ENCODE measurements at regions not wholly inside any gene's neighbourhood (a gene's known extent, or its start where the extent isn't known, plus 50 kb on each side); places are given as distances from the start of the nearest gene placed in this dataset.
"Not testable (repeated sequence)": the region's sequence is repeated elsewhere in the genome, so short reads cannot be mapped to it uniquely, and the experiment has no call there.

GRCh38 chr5:101346906-101347305, 443.8 kb upstream of the ST8SIA4 start:
- DNase-seq (ENCODE audit: low spot score) = no peak

DNA sequence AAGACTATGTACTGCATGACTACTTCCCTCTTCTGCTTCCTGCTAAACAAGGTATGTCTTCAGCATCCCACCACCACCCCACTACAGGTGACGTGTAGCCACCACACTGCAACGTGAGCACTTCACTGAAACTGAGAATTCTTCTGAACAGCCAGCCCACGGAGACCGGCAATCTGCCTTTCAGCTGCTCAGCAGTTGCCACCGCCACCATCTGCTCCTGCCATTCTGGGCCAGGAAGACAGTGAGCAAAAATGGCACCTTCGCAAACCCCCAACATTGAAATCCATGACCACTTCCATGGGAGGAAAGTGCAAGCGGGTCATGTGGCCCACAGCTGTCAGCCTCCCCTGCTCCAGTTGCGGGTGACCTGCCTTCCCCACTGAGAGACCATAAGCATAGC, 443.4 kb upstream of the ST8SIA4 start:
- no peak for DNase-seq (ENCODE audit: low spot score)

DNA sequence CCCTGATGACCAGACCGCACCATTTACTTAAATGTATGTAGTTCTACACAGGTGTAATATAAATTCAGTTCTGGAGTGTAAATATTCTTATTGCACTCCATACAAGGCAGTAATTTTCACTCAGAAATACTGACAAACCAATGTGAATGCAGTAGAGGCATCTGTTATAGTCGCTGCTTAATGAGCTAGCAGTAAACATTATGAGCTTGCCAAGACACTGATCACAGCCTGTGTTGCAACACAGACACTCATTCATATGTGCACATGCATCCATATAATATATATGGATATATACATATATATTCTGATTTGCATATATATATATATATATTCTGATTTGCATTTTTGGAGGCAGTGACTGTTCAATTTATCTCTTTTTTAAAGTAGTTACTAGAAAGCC, 435.1 kb upstream of the ST8SIA4 start:
- DNase-seq (ENCODE audit: low spot score) = no peak

- DNase-seq (ENCODE audit: low spot score) = no peak
Measured at GRCh38 chr5:101327816-101328215, 424.7 kb upstream of the ST8SIA4 start.

DNA sequence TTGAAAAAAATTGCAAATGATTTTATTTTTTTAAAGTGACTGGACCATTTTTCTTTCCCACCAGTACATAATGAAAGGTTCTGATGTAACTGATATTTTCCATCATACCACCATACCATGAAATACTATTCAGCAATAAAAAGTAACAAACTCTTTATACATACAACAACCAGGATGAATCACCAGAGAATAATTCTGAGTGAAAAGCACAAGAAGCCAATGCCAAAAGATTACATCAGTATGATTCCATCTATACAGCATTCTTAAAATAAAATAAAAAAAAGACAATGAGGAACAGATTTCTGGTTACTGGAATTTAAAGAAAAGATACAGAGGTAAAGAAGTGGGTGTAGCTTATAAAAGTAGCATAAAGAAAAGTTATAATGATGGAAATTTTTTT, 423.7 kb upstream of the ST8SIA4 start:
- no peak for DNase-seq (ENCODE audit: low spot score)

GRCh38 chr5:101316401-101316800, 413.3 kb upstream of the ST8SIA4 start:
- DNase-seq (ENCODE audit: low spot score) = not testable (repeated sequence)

DNA sequence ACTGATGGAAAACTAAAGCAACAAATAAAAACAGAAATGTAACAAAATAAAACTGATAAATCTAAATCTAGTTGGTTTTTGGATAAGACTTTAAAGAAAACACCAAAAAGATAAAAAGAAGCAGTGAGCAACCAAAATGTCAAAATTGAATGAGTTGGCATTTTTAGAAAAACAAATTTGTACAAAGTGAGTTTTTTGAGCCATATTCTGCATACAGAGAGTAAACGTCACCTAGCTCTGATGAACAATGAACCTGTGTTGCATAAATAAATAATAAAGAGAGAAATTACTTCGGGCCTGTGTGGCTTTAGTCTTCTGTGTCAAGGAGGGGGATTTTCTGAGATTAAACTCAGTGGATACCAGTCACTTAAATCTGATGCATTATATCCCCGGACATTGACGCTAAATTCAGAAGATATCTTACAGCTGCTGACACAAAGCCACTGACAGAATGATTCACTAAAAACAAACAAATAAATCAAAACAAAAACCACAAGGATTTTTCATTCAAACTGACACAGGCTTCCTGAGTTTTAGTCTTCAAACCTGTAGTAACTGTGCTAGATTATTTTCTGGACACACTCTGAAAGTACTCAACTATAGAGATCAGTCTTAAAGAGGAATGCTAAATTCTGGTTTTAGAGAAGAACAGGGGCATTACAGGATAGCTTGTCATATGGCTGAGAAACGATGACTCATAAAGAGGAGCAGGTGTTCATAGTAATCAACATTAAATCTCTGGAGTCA, 403.5 kb upstream of the ST8SIA4 start:
- no peak for DNase-seq (ENCODE audit: low spot score)

DNA sequence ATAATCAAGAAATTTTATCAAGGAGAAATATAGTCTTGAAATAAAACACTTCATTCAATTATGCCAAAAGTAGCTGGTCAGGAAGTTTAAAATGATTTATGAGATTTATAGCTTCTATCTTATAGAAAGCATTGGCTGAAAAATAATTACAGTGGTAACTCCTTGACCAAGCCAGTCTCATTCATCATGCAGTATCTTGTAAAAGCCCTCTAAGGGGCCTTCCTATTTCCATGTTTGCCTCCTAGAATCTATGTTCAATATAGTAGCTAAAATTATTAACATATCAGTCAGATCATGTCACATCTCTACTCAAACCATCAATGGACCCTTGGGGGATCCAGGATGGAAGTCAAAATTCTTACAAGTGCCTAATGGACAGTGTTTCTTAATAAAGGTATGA, 393.4 kb upstream of the ST8SIA4 start:
- DNase-seq (ENCODE audit: low spot score) = no peak

GRCh38 chr5:101292199-101292598, 389.1 kb upstream of the ST8SIA4 start:
- no peak for DNase-seq (ENCODE audit: low spot score)

- DNase-seq (ENCODE audit: low spot score) = not testable (repeated sequence)
Measured at GRCh38 chr5:101290761-101291160, 387.7 kb upstream of the ST8SIA4 start.

DNA sequence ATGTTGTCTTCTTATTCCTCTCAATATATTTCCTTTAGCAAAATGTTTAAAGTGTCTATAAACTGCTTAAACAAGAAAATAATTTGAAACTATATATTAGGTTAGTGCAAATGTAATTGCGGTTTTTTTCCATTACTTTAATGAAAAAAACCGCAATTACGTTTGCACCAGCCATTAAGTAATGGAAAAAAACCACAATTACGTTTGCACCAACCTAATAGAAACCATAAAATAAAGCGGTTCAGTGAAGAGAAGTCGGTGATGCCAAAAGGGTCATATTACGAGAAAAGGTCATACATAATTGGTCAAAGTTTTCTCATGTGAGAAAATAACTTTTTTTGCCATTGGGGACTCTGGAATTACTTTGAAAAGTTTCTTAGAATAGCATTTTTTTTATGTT, 385.6 kb upstream of the ST8SIA4 start:
- no peak for DNase-seq (ENCODE audit: low spot score)

DNA sequence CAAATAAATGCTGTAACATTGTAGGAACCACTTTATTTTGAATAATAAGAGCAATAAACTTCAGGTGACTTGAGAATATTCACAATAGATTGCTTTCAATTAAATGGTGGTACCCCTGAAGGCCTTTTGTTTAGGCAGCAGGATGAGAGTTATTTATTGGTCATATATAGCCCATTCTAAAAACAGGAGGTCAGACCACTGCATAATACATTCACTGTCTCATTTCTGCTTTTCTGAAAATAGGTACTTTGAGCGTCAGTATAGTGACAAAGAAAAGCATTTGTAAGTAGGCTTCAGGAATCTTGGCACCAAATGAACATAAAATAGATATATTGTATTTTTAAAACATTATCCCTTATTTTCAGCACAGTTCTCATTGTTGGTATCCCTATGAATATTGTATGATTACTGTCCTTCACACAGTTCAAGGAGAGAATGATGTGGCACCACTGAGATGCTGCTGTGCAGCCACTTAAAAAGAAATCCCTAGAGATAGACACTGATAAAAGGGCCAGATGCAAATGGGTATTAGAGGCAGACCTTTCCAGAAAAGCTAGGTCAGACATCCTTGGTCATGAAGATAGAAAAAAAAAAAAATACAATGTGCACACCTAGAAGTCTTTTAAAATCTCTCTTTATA, 381.8 kb upstream of the ST8SIA4 start:
- no peak for DNase-seq (ENCODE audit: low spot score)

GRCh38 chr5:101283938-101284337, 380.9 kb upstream of the ST8SIA4 start:
- not testable (repeated sequence) for DNase-seq (ENCODE audit: low spot score)

- no peak for DNase-seq (ENCODE audit: low spot score)
Measured at GRCh38 chr5:101278917-101279316, 375.8 kb upstream of the ST8SIA4 start.

GRCh38 chr5:101278011-101278687, 375.1 kb upstream of the ST8SIA4 start:
- no peak for DNase-seq (ENCODE audit: low spot score)

GRCh38 chr5:101271945-101272344, 368.9 kb upstream of the ST8SIA4 start:
- DNase-seq (ENCODE audit: low spot score) = no peak

DNA sequence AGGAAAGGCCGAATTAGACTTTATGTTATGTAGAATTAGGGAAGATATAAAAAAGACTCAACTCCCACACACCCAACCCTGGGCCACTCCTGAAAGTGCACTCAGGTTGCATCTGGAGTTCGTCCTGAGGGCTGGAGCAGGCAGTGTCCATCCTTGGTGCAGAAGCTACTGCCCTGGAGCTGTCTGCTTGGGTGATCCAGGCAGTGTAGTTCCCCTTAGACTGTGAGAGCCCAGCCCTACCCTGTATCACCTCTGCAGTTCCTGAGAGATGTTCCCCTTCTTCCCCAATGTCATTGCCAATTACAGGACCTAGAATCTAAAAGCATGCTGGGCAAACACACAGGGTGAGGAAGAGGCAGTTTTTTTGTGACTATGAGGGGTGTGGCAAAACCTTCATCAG, 368.3 kb upstream of the ST8SIA4 start:
- no peak for DNase-seq (ENCODE audit: low spot score)

DNA sequence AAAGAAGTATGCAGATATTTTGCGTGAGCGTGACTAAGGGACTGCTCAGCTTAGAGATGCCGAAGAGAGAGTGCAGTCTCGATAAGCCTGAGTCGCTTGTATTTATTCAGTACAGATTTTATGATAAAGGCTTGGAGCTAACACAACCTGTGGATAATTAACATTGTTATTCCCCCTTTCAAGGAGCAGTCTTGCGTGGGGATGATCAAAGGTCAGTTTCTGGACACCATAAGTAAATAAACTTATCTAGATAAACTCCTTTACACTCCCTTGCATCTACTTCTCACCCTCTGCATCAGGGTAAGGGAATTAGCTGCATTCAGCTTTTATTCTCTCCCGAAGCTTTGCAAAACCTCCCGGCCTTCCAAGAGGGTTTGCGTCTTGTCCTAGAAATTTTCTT, 357.8 kb upstream of the ST8SIA4 start:
- no peak for DNase-seq (ENCODE audit: low spot score)

DNA sequence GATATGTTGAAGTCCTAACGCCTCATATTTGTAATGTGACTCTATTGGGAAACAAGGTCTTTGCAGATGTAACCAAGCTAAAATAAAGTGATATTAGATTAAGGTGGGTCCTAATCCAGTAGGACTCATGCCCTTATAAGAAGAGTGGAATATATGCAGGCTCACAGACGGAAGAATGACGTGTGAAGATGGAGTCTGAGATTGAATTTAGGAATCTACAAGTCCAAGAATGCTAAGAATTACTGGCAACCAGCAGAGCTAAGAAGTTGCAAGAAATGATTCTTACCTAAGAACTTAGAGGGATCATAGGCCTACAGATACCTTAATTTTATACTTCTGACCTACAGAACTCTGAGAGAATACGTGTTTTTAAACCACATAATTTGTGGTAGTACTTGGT, 350.0 kb upstream of the ST8SIA4 start:
- DNase-seq (ENCODE audit: low spot score) = no peak

- no peak for DNase-seq (ENCODE audit: low spot score)
Measured at GRCh38 chr5:101244621-101245020, 341.5 kb upstream of the ST8SIA4 start.

DNA sequence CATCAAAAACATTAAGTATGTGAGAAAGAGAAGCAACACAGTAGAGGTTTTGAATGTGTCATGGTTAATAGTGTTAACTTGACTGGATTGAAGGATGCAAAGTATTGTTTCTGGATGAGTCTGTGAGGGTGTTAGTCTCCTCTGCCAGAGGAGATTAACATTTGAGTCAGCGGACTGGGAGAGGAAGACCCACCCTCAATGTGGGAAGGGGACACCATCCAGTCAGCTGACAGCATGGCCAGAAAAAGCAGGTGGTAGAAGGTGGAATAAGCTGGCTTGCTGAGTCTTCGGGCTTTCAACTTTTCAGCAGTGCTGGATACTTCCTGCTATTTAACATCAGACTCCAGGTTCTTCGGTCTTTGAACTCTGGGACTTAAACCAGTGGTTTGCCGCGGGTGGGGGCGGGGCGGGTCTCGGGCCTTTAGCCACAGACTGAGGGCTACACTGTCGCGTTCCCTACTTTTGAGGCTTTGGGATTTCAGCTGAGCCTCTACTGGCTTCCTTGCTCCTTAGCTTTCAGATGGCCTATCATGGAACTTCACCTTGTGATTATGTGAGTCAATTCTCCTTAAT, 309.9 kb upstream of the ST8SIA4 start:
- DNase-seq (ENCODE audit: low spot score) = no peak

- DNase-seq (ENCODE audit: low spot score) = no peak
Measured at GRCh38 chr5:101206534-101206933, 303.5 kb upstream of the ST8SIA4 start.

GRCh38 chr5:101205065-101205464, 302.0 kb upstream of the ST8SIA4 start:
- DNase-seq (ENCODE audit: low spot score) = not testable (repeated sequence)

Data from HuH-7.5 (cell line).